H9 (cell line): ENCODE measurements at regions not wholly inside any gene's neighbourhood (a gene's known extent, or its start where the extent isn't known, plus 50 kb on each side); places are given as distances from the start of the nearest gene placed in this dataset.

ENCODE experiments used
- DNase-seq: peaks from one replicate; pipeline ENCODE4 v3.0.0-alpha.2; 2017
- H2AFZ ChIP-seq: one replicate; pipeline ENCODE4 v1.6.1; 2013; ENCODE audit warnings: mild to moderate bottlenecking, low read length, control low read depth, moderate library complexity
- H2AK5ac ChIP-seq: 2 replicates; pipeline ENCODE4 v1.6.1; 2013; ENCODE audit warnings: low read length, control low read depth, mixed read lengths; ENCODE audit not compliant: insufficient read length
- H2BK120ac ChIP-seq: one replicate; pipeline ENCODE4 v1.6.1; 2013; ENCODE audit warnings: low read depth, mild to moderate bottlenecking, low read length, control low read depth, inconsistent platforms; ENCODE audit not compliant: poor library complexity, severe bottlenecking
- H2BK12ac ChIP-seq: 2 replicates; pipeline ENCODE4 v1.6.1; 2013; ENCODE audit warnings: low read length, control low read depth, mixed read lengths, low read depth; ENCODE audit not compliant: insufficient read length
- H2BK15ac ChIP-seq: 2 replicates; pipeline ENCODE4 v1.6.1; 2013; ENCODE audit warnings: low read depth, low read length, control low read depth
- H2BK20ac ChIP-seq: one replicate; pipeline ENCODE4 v1.6.1; 2013; ENCODE audit warnings: low read depth, mild to moderate bottlenecking, low read length, control low read depth, inconsistent platforms; ENCODE audit not compliant: poor library complexity, severe bottlenecking
- H2BK5ac ChIP-seq: 2 replicates; pipeline ENCODE4 v1.6.1; 2013; ENCODE audit warnings: low read length, control low read depth, mixed read lengths; ENCODE audit not compliant: insufficient read length
- H3K14ac ChIP-seq: 2 replicates; pipeline ENCODE4 v1.6.1; 2013; ENCODE audit warnings: low read length, control low read depth; ENCODE audit not compliant: insufficient read depth
- H3K18ac ChIP-seq: 2 replicates; pipeline ENCODE4 v1.6.1; 2013; ENCODE audit warnings: low read depth, mild to moderate bottlenecking, mixed read lengths, low read length, control low read depth; ENCODE audit not compliant: insufficient read length
- H3K23ac ChIP-seq: 2 replicates; pipeline ENCODE4 v1.6.1; 2013; ENCODE audit warnings: low read length, control low read depth, mixed read lengths, low read depth; ENCODE audit not compliant: insufficient read length
- H3K23me2 ChIP-seq: 2 replicates; pipeline ENCODE4 v1.6.1; 2013; ENCODE audit warnings: low read depth, mild to moderate bottlenecking, mixed read lengths, low read length, control low read depth; ENCODE audit not compliant: insufficient read length, poor library complexity, severe bottlenecking
- H3K27ac ChIP-seq: 2 replicates; pipeline ENCODE4 v1.5.1; 2013; ENCODE audit warnings: low read length, control low read depth, mixed read lengths, low read depth; ENCODE audit not compliant: insufficient read length
- H3K27me3 ChIP-seq: 2 replicates; pipeline ENCODE4 v1.6.1; 2013; ENCODE audit warnings: low read length, control low read depth, inconsistent platforms; ENCODE audit not compliant: insufficient read depth
- H3K4ac ChIP-seq: 2 replicates; pipeline ENCODE4 v1.6.1; 2013; ENCODE audit warnings: low read depth, mild to moderate bottlenecking, control low read depth, inconsistent platforms, low read length, moderate library complexity
- H3K4me1 ChIP-seq: 2 replicates; pipeline ENCODE4 v1.6.1; 2013; ENCODE audit warnings: low read length, control low read depth, inconsistent platforms; ENCODE audit not compliant: insufficient read depth
- H3K4me2 ChIP-seq: 2 replicates; pipeline ENCODE4 v1.6.1; 2013; ENCODE audit warnings: low read length, control low read depth, mixed read lengths; ENCODE audit not compliant: insufficient read length, insufficient read depth
- H3K56ac ChIP-seq: 2 replicates; pipeline ENCODE4 v1.6.1; 2013; ENCODE audit warnings: low read depth, mild to moderate bottlenecking, mixed read lengths, low read length, control low read depth; ENCODE audit not compliant: insufficient read length
- H3K79me1 ChIP-seq: 2 replicates; pipeline ENCODE4 v1.6.1; 2013; ENCODE audit warnings: low read depth, mild to moderate bottlenecking, moderate library complexity, low read length, control low read depth, inconsistent platforms; ENCODE audit not compliant: insufficient read depth, poor library complexity, severe bottlenecking
- H3K79me2 ChIP-seq: 2 replicates; pipeline ENCODE4 v1.6.1; 2013; ENCODE audit warnings: low read length, control low read depth, inconsistent platforms; ENCODE audit not compliant: insufficient read depth
- H3K9ac ChIP-seq: 2 replicates; pipeline ENCODE4 v1.6.1; 2013; ENCODE audit warnings: low read length, control low read depth, mixed read lengths; ENCODE audit not compliant: insufficient read length; ENCODE audit errors: extremely low read depth
- H3K9me3 ChIP-seq: one replicate; pipeline ENCODE4 v1.6.1; 2013; ENCODE audit warnings: low read depth, low read length, inconsistent platforms; ENCODE audit not compliant: control insufficient read depth
- H3T11ph ChIP-seq: one replicate; pipeline ENCODE4 v1.6.1; 2013; ENCODE audit warnings: mild to moderate bottlenecking, low read length, control low read depth, inconsistent platforms
- H4K20me1 ChIP-seq: one replicate; pipeline ENCODE4 v1.6.1; 2013; ENCODE audit not compliant: control insufficient read depth, insufficient read length, insufficient read depth
- H4K5ac ChIP-seq: 2 replicates; pipeline ENCODE4 v1.6.1; 2013; ENCODE audit warnings: low read depth, mild to moderate bottlenecking, mixed read lengths, low read length, control low read depth; ENCODE audit not compliant: insufficient read length
- H4K8ac ChIP-seq: replicated peaks from 2 replicates; pipeline ENCODE4 v1.6.1; 2013; ENCODE audit warnings: low read length, control low read depth, mixed read lengths, low read depth; ENCODE audit not compliant: insufficient read length
- H4K91ac ChIP-seq: 2 replicates; pipeline ENCODE4 v1.6.1; 2013; ENCODE audit warnings: low read depth, mild to moderate bottlenecking, moderate library complexity, mixed read lengths, low read length, control low read depth; ENCODE audit not compliant: insufficient read length
- H3K27ac Mint-ChIP-seq, 3 experiments: 2 replicates in 2 of 3; 3 replicates in 1 of 3; pipeline ENCODE4 v1.8.0; 2020 to 2021; ENCODE audit warnings: mixed read lengths in 3 of 3, mild to moderate bottlenecking in 1 of 3, moderate library complexity in 1 of 3
- H3K27me3 Mint-ChIP-seq: 2 replicates; pipeline ENCODE4 v1.8.0; 2021; ENCODE audit warnings: low read depth, mild to moderate bottlenecking, moderate library complexity, mixed read lengths
- H3K36me3 Mint-ChIP-seq, 3 experiments: 2 replicates in 2 of 3; 3 replicates in 1 of 3; pipeline ENCODE4 v1.8.0; 2020 to 2021; ENCODE audit warnings: low read depth in 3 of 3, mixed read lengths in 3 of 3; ENCODE audit not compliant: insufficient read depth in 1 of 3
- H3K4me1 Mint-ChIP-seq, 2 experiments: 2 replicates each; pipeline ENCODE4 v1.8.0; 2020; ENCODE audit warnings: mixed read lengths in 2 of 2
- H3K4me3 Mint-ChIP-seq, 2 experiments: 2 replicates in 1 of 2; 3 replicates in 1 of 2; pipeline ENCODE4 v1.8.0; 2020 to 2021; ENCODE audit warnings: mild to moderate bottlenecking in 2 of 2, mixed read lengths in 2 of 2, moderate library complexity in 1 of 2
- H3K9me3 Mint-ChIP-seq, 2 experiments: 2 replicates in 1 of 2; 3 replicates in 1 of 2; pipeline ENCODE4 v1.8.0; 2020; ENCODE audit warnings: mild to moderate bottlenecking in 2 of 2, mixed read lengths in 2 of 2, moderate library complexity in 1 of 2
- WGBS: extraction: QIAGEN DNeasy Blood & Tissue Kit; methylation state at CpG from one replicate; pipeline ENCODE4 v1.1.7; 2013; ENCODE audit warnings: missing lambda C conversion rate, low lambda C conversion rate, mixed read lengths; ENCODE audit not compliant: insufficient read length; ENCODE audit errors: extremely low coverage; 5-methylcytosine and 5-hydroxymethylcytosine counted together
- TF ChIP-seq, protein P1 (sequence below): fragments of 200-600 bp; sonication (generic); conservative IDR thresholded peaks from 3 replicates; pipeline ENCODE4 v1.8.0; 2021; ENCODE audit warnings: antibody characterized with exemption, mild to moderate bottlenecking

DNA sequence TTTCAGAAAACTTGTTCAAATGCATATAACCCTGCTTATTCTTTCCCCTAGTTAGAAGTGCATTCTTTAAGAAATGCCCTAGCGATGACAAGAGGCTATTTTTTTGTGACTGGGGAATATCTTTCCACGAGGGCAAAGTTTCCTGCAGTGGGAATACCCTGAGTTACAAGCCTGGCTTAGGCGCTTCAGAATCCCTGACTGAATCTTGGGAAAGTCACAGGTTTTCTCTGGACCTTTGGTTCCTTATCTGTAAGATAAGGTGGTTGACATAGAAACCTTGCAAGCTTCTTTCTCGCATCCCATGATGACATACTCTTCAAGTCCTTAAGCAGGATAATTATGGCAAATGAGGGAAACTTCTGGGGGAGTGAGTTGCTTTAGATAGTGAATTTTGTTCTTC is 80.5 kb upstream of the FZD8 start:
- TF ChIP-seq, protein P1, sequence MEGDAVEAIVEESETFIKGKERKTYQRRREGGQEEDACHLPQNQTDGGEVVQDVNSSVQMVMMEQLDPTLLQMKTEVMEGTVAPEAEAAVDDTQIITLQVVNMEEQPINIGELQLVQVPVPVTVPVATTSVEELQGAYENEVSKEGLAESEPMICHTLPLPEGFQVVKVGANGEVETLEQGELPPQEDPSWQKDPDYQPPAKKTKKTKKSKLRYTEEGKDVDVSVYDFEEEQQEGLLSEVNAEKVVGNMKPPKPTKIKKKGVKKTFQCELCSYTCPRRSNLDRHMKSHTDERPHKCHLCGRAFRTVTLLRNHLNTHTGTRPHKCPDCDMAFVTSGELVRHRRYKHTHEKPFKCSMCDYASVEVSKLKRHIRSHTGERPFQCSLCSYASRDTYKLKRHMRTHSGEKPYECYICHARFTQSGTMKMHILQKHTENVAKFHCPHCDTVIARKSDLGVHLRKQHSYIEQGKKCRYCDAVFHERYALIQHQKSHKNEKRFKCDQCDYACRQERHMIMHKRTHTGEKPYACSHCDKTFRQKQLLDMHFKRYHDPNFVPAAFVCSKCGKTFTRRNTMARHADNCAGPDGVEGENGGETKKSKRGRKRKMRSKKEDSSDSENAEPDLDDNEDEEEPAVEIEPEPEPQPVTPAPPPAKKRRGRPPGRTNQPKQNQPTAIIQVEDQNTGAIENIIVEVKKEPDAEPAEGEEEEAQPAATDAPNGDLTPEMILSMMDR: no peak
- Mint-ChIP-seq H3K27me3 (no peaks in the 10 kb centered on the region), H3K9me3 (no peaks in the 10 kb centered on the region), H3K4me3 (no peak overlapping the region), H3K36me3 (no peaks in the 10 kb centered on the region), H3K27ac (no peak overlapping the region), H3K4me1 (no peaks in the 10 kb centered on the region)
- Histone ChIP-seq H3K4me2 (no peak overlapping the region), H4K91ac (no peak overlapping the region), H3K79me2 (no peaks in the 10 kb centered on the region), H2AK5ac (no peak overlapping the region), H2BK12ac (no peak overlapping the region), H3K23me2 (no peaks in the 10 kb centered on the region), H3K9me3 (no peaks in the 10 kb centered on the region), H3K18ac (no peak overlapping the region), H3K27ac (no peak overlapping the region), H3K27me3 (no peaks in the 10 kb centered on the region), H3K9ac (no peak overlapping the region), H2BK5ac (no peak overlapping the region), H3T11ph (no peak overlapping the region), H3K56ac (no peak overlapping the region), H4K5ac (no peak overlapping the region), H4K8ac (no peak overlapping the region), H2BK120ac (no peak overlapping the region), H2BK15ac (no peak overlapping the region), H3K4ac (no peak overlapping the region), H2AFZ (no peak overlapping the region), H4K20me1 (no peaks in the 10 kb centered on the region), H3K14ac (no peak overlapping the region), H3K79me1 (no peaks in the 10 kb centered on the region), H2BK20ac (no peak overlapping the region), H3K23ac (no peak overlapping the region), H3K4me1 (no peaks in the 10 kb centered on the region)
- no peak for DNase-seq
- no CpG with 5 or more reads among the region's 4 CpGs for WGBS
